ENCODE measurements at regions not wholly inside any gene's neighbourhood (a gene's known extent, or its start where the extent isn't known, plus 50 kb on each side); places are given as distances from the start of the nearest gene placed in this dataset.

DNA sequence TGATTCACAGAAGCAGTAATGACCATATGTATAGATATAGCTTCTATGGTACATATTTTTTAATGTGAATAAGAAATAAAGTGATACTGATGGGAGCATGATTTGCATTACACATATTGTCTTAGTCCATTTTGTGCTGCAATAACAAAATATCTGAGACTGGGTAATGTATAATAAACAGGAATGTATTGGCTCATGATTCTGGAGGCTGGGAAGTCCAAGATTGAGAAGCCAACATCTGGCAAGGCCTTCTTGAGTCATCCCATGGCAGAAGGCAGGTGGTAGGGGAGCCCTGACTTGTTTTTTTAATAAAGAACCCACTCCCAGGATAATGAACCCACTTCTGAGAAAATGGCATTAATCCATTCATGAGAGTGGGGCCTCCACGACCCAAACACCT is 185.6 kb upstream of the RREB1 start:
- TF ChIP-seq, protein P1, sequence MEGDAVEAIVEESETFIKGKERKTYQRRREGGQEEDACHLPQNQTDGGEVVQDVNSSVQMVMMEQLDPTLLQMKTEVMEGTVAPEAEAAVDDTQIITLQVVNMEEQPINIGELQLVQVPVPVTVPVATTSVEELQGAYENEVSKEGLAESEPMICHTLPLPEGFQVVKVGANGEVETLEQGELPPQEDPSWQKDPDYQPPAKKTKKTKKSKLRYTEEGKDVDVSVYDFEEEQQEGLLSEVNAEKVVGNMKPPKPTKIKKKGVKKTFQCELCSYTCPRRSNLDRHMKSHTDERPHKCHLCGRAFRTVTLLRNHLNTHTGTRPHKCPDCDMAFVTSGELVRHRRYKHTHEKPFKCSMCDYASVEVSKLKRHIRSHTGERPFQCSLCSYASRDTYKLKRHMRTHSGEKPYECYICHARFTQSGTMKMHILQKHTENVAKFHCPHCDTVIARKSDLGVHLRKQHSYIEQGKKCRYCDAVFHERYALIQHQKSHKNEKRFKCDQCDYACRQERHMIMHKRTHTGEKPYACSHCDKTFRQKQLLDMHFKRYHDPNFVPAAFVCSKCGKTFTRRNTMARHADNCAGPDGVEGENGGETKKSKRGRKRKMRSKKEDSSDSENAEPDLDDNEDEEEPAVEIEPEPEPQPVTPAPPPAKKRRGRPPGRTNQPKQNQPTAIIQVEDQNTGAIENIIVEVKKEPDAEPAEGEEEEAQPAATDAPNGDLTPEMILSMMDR (IDR thresholded peaks at IDR 0.05), result no peak
- TF ChIP-seq POLR2A (IDR thresholded peaks at IDR 0.05), result no peak

All from uterus (tissue), 2 donors.